HG03378 (cell line): ENCODE measurements at regions not wholly inside any gene's neighbourhood (a gene's known extent, or its start where the extent isn't known, plus 50 kb on each side); places are given as distances from the start of the nearest gene placed in this dataset.
A peak's percentile ranks its signal among the peaks of the same experiment; 100 is the strongest.

Experiments
- ATAC-seq: cut with Tn5 transposase; IDR thresholded peaks from one replicate; pipeline ENCODE4 v1.9.1; 2021; ENCODE audit warnings: mild to moderate bottlenecking, moderate library complexity; ENCODE audit not compliant: unreplicated experiment

GRCh38 chr13:73767747-73768315 is 366.4 kb downstream of the KLF12 start:
- peak; percentile 36 for ATAC-seq

GRCh38 chr13:73767191-73767741 is 366.9 kb downstream of the KLF12 start:
- peak; percentile 46 for ATAC-seq

GRCh38 chr13:73765651-73766384 is 368.4 kb downstream of the KLF12 start:
- peak; percentile 51 for ATAC-seq

DNA sequence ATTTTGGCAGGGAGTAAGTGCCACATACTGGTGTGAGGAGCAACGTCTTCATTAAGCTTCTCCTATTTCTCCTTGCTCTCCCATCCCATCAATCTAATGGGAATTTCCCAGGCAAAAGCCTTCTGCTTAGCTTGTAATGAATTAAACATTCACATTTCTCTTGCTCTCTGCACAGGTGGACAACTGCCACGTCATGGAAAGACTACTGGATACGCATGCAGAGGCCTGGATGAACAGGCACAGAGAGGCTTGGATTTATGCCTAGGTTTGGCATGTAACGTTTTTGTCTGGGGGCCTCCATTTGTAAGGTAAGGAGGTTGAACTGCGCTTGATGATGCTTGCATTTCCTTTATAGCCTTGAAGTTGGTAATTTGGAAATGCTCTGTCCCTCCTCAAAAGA is 374.8 kb downstream of the KLF12 start:
- no peak for ATAC-seq

DNA sequence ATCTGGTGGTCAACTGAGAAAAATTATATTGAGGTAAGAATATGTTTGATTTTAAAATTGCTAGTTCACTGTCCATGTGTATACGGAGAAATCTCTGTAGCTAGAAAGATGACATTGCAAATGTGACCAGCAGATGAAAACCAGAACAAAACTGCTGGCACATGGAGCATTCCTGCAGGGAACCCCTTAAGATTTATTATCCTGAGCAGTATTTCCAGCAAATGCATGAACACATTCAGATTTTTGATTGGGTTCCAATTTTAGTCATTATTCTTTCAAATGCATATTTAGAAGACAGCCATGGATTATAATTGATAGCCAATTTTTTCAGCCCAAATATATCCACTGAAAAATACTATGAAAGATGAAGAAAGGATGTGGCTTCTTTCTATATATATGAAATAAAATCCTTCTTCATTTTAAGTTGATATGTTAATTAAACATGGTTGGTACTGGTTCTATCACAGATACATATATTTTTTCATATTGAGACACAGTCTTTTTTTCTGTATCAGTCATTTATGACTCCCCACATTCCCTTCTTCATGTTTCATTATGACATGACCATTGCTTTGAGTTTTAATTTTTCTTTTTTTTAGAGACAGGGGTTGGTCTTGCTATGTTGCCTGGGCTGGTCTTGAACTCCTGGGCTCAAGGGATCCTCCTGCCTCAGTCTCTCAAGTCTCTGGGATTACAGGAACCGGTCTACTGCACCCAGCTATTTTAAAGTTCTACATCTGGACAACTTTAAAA is 376.5 kb downstream of the KLF12 start:
- ATAC-seq: no peak

- ATAC-seq: peak; percentile 72
Measured at GRCh38 chr13:73754727-73755292, 379.4 kb downstream of the KLF12 start.

DNA sequence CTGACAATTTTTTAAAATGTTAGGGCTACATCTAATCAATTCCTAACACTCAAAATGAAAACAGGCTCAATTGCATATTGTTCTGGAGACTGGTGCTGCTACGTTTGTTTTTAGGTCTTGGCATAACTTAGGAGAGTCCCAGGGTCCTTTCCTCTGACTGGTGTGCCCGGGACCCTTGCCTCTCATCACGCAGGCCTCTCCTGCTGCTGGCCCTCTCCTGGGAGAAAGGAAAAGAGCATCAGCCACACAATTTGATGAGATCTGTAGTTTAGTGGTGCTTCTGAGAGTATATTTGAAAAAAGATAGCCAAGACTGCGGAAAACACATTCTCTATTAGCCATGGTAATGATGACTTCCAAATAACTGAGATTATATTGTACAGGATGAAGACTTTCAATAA is 380.0 kb downstream of the KLF12 start:
- no peak for ATAC-seq

DNA sequence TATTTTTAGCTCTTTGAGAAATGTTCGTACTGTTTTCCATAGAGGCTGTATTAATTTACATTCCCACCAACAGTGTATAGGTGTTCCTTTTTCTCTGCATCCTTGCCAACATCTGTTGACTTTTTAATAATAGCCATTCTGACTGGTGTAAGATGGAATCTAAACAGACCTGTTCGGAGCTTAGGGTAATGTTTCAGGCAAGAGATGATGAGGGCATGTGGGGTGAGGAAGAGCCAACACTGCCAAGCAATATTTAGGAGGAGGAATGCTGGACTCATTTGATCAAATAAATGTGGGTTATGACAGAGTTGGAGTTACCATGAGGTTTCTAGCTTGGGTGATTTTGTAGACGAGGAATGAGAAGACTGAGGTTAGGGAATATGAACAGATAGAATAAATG is 382.9 kb downstream of the KLF12 start:
- ATAC-seq: no peak

DNA sequence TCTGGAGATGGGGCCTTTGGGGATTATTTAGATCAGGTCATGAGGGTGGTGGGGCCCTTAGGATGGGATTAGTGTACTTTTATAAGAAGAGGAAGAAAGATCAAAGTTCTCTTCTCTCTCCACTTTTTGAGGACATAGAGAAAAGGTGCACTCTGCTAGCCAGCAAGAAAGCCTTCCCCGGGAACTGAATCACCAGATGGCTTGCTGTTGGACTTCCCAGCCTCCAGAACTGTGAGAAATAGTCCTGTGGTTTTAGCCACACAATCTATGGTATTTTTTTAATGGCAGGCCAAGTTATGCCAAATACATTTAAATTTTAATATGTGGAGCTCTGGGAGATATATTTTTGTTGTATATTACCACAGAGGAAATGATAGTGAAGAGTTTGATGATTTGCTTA is 385.8 kb downstream of the KLF12 start:
- no peak for ATAC-seq

DNA sequence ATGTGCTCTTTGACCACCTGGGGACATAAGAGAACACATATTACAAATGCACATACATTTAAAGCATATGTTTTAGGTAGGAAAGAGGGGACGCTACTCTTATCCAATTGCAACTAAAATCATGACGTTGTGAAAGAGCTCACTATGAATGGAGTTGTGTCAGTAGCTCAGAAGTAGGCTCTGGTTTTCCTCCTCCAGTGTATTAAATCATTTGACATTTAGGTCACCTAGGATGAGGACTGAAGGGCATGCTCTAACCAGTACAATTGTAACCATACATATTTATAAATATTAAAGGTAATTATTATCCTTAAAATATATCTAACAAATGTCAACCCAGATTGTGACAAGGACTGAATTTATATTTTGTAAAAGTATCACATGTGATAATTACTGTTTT is 389.0 kb downstream of the KLF12 start:
- no peak for ATAC-seq

GRCh38 chr13:73742982-73743381 is 391.2 kb downstream of the KLF12 start:
- ATAC-seq: no peak

GRCh38 chr13:73741742-73742141 is 392.5 kb downstream of the KLF12 start:
- ATAC-seq: no peak

DNA sequence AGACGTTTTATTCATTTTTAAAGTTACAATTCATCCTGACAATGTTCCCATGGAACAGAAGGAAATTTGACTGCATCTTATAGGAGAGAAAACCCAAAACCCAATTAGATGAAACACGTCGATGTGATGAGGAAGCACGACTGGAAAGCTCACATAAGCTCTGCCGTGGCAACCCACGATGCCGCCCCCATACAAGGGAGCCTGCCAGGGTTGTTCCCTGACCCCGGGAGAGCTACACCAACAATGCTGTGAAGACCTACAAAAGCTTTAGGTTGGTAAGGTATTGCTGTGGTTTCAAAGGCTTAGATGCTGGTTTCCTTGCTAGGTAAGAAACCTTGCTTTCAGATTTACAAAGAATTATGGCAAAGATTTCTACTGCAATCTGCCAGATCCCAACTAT is 393.1 kb downstream of the KLF12 start:
- no peak for ATAC-seq

DNA sequence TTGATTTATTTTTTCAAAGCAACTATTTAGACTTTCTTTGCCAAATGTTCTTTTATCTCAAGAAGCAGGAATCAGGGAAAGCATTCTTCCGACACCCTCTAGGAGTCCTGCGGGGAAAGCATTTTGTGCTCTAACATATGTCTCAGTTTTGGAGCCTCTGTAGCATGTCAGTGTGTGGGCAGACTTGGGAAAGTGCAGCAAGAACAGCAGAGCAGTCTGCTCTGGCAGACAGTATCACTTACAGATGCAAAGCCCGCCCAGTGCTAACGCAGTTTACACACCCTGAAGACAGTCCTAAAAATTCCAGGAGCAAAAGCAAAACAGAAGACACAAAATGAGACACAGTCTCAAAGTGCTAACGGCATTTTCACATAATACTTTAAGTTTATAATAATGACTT is 393.5 kb downstream of the KLF12 start:
- ATAC-seq: no peak

- no peak for ATAC-seq
Measured at GRCh38 chr13:73739394-73739793, 394.8 kb downstream of the KLF12 start.

GRCh38 chr13:73738626-73739025 is 395.6 kb downstream of the KLF12 start:
- ATAC-seq: no peak

DNA sequence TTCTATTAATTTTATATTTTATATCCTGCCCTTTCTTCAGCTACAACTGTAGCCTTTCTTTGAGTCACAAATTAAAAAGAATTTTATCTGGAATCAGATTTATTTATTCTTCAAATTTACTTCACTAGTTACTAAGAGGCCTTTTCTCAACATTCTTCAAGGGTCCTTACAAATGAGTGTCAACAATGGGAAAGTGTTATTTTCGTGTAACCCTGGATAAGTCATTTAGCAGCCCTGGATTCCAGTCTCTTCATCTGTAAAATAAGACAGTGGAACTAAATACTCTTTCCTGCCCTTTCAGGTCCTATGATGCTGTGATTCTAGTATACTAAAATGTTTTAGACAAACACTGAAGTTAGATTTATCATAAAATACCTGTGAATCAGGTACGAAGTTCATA is 397.0 kb downstream of the KLF12 start:
- no peak for ATAC-seq

- ATAC-seq: no peak
Measured at GRCh38 chr13:73733706-73734105, 400.5 kb downstream of the KLF12 start.

DNA sequence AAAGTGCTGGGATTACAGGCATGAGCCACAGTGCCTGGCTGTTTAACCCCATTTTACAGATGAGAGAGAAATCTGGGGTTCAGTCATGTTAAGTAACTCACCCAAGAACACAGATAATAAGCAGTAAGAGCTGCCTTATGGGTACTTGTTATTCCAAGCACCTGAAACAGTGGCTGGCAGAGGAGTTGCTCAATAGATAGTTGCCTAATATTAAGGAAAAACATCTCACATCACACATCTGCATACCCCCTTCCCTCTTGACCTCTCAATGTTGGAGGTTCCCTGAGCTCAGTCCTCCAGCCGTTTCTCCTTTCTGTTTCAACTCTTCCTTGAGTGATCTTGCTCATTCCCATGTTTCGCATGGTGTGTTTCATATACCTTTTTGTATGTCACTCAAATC is 401.9 kb downstream of the KLF12 start:
- ATAC-seq: no peak

- no peak for ATAC-seq
Measured at GRCh38 chr13:73731564-73731963, 402.6 kb downstream of the KLF12 start.

DNA sequence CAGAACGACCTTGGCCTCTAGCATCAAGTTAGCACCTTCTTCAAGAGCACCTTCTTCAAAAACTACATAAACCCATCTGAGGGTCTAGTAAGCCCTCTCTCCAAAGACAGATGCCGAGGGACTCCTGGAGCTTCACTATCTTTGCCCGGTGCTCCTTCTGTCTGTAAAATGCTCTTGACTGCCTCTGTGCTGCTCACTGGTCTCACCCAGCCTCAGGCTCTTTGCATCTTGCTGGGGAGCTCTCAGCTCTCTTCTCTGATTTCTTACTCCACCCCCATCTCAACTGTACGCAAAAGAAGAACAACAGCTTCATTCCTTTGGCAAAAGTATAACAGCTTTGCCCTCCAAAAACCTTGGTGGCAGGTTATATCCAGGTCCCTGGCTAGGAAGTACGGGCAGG is 404.2 kb downstream of the KLF12 start:
- ATAC-seq: no peak

GRCh38 chr13:73729046-73729445 is 405.2 kb downstream of the KLF12 start:
- no peak for ATAC-seq
